ENCODE measurements at regions not wholly inside any gene's neighbourhood (a gene's known extent, or its start where the extent isn't known, plus 50 kb on each side); places are given as distances from the start of the nearest gene placed in this dataset.

DNA sequence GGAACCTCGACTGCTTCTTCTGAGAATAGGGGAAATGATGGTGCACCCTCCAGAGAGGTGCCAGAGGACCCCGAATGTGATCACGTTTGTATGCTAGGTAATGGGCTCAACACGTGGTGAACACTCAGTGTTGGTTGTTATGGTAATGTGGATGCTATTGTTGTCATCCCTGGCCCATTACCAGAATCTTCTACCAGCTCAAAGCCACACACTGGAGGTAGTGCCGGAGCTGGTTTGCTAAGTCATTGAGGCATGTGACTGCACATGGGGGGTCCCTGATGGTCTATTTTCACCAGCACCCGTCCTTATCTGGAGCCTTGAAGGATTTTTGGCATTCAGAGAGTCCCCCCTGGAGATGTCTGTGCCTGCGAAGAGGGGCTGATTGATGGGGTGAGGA is 119.1 kb upstream of the CD82 start:
- TF ChIP-seq, protein P1, sequence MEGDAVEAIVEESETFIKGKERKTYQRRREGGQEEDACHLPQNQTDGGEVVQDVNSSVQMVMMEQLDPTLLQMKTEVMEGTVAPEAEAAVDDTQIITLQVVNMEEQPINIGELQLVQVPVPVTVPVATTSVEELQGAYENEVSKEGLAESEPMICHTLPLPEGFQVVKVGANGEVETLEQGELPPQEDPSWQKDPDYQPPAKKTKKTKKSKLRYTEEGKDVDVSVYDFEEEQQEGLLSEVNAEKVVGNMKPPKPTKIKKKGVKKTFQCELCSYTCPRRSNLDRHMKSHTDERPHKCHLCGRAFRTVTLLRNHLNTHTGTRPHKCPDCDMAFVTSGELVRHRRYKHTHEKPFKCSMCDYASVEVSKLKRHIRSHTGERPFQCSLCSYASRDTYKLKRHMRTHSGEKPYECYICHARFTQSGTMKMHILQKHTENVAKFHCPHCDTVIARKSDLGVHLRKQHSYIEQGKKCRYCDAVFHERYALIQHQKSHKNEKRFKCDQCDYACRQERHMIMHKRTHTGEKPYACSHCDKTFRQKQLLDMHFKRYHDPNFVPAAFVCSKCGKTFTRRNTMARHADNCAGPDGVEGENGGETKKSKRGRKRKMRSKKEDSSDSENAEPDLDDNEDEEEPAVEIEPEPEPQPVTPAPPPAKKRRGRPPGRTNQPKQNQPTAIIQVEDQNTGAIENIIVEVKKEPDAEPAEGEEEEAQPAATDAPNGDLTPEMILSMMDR (optimal IDR thresholded peaks at IDR 0.05 in 1 of 3, IDR thresholded peaks at IDR 0.05 in 1 of 3, conservative IDR thresholded peaks at IDR 0.05 in 1 of 3; ENCODE audit: extremely low read depth in 1 of 3, insufficient read depth in 2 of 3, low read length in 3 of 3): no peak
- TF ChIP-seq EZH2 (IDR thresholded peaks at IDR 0.05; ENCODE audit: low read length): no peak
